GM23338 (cell line): ENCODE measurements at regions not wholly inside any gene's neighbourhood (a gene's known extent, or its start where the extent isn't known, plus 50 kb on each side); places are given as distances from the start of the nearest gene placed in this dataset.
A peak's percentile ranks its signal among the peaks of the same experiment; 100 is the strongest.

Experiments used
- ATAC-seq: fragments of 200-7000 bp; cut with Tn5 transposase; 3 replicates; pipeline ENCODE4 v1.9.1; 2020
- DNase-seq: peaks from one replicate; pipeline ENCODE4 v3.0.0-alpha.2; 2015; ENCODE audit warnings: low spot score
- H2AFZ ChIP-seq: fragments of 200-600 bp; sonication (generic); 2 replicates; pipeline ENCODE4 v1.8.0; 2016; ENCODE audit warnings: antibody characterized with exemption, mild to moderate bottlenecking, moderate library complexity
- H3F3A ChIP-seq: fragments of 200-600 bp; sonication (generic); replicated peaks from 2 replicates; pipeline ENCODE4 v1.8.0; 2017; ENCODE audit warnings: antibody characterized with exemption, mixed run types, low read depth
- H3K27ac ChIP-seq: fragments of 200-600 bp; sonication (generic); 2 replicates; pipeline ENCODE4 v1.6.1; 2016; ENCODE audit warnings: low read depth
- H3K27me3 ChIP-seq: fragments of 200-600 bp; sonication (generic); 2 replicates; pipeline ENCODE4 v1.8.0; 2016; ENCODE audit warnings: mild to moderate bottlenecking, mixed run types, moderate library complexity; ENCODE audit not compliant: insufficient read depth
- H3K36me3 ChIP-seq: fragments of 200-600 bp; sonication (generic); 2 replicates; pipeline ENCODE4 v1.8.0; 2016; ENCODE audit warnings: mild to moderate bottlenecking; ENCODE audit not compliant: insufficient read depth
- H3K4me1 ChIP-seq: fragments of 200-600 bp; sonication (generic); 2 replicates; pipeline ENCODE4 v1.8.0; 2016; ENCODE audit warnings: mild to moderate bottlenecking, moderate library complexity; ENCODE audit not compliant: insufficient read depth
- H3K4me2 ChIP-seq: fragments of 200-600 bp; sonication (generic); 2 replicates; pipeline ENCODE4 v1.7.1; 2017; ENCODE audit warnings: mixed run types
- H3K4me3 ChIP-seq: fragments of 200-600 bp; sonication (generic); 2 replicates; pipeline ENCODE4 v1.6.1; 2016; ENCODE audit warnings: mixed run types
- H3K79me2 ChIP-seq: fragments of 200-600 bp; sonication (generic); replicated peaks from 2 replicates; pipeline ENCODE4 v1.8.0; 2017; ENCODE audit warnings: mild to moderate bottlenecking; ENCODE audit not compliant: insufficient read depth
- H3K9me2 ChIP-seq: fragments of 200-600 bp; sonication (generic); 2 replicates; pipeline ENCODE4 v1.8.0; 2017; ENCODE audit not compliant: insufficient read depth
- H4K20me1 ChIP-seq: fragments of 200-600 bp; sonication (generic); replicated peaks from 2 replicates; pipeline ENCODE4 v1.8.0; 2017; ENCODE audit warnings: mild to moderate bottlenecking; ENCODE audit not compliant: insufficient read depth
- H3K27ac Mint-ChIP-seq: 2 replicates; pipeline ENCODE4 v1.8.0; 2020; ENCODE audit warnings: inconsistent platforms, mild to moderate bottlenecking, moderate library complexity, mixed read lengths
- H3K27me3 Mint-ChIP-seq: 3 replicates; pipeline ENCODE4 v1.8.0; 2022; ENCODE audit warnings: low read depth, mild to moderate bottlenecking, moderate library complexity, mixed read lengths, inconsistent platforms; ENCODE audit not compliant: insufficient read depth, poor library complexity
- H3K36me3 Mint-ChIP-seq: 3 replicates; pipeline ENCODE4 v1.8.0; 2021; ENCODE audit warnings: low read depth, mild to moderate bottlenecking, inconsistent platforms, moderate library complexity, mixed read lengths
- H3K4me1 Mint-ChIP-seq: 3 replicates; pipeline ENCODE4 v1.8.0; 2020; ENCODE audit warnings: mild to moderate bottlenecking, inconsistent platforms, mixed read lengths
- H3K4me3 Mint-ChIP-seq: 3 replicates; pipeline ENCODE4 v1.8.0; 2021; ENCODE audit warnings: moderate library complexity, mild to moderate bottlenecking, inconsistent platforms, mixed read lengths
- H3K9me3 Mint-ChIP-seq: 3 replicates; pipeline ENCODE4 v1.8.0; 2020; ENCODE audit warnings: moderate library complexity, mild to moderate bottlenecking, inconsistent platforms, mixed read lengths
- NANOG ChIP-seq: IDR thresholded peaks from 2 replicates; pipeline ENCODE4 v1.6.1; 2016; ENCODE audit warnings: antibody characterized with exemption, borderline replicate concordance
- POLR2AphosphoS5 ChIP-seq: IDR thresholded peaks from 2 replicates; pipeline ENCODE4 v1.6.1; 2016; ENCODE audit warnings: antibody characterized with exemption, low read depth
- STAT1 ChIP-seq: IDR thresholded peaks from one replicate; pipeline ENCODE4 v1.6.1; 2016; ENCODE audit warnings: antibody characterized with exemption; ENCODE audit not compliant: unreplicated experiment
- TF ChIP-seq, protein P1 (sequence below), 2 experiments: fragments of 200-600 bp in 1 of 2; sonication (generic) in 1 of 2; conservative IDR thresholded peaks; 2 replicates each; pipeline versions ENCODE4 v1.5.1 to v1.6.1; 2016 to 2017; ENCODE audit warnings: antibody characterized with exemption in 2 of 2, low read depth in 2 of 2, mild to moderate bottlenecking in 2 of 2, moderate library complexity in 1 of 2
- TF ChIP-seq, protein P2 (sequence below): IDR thresholded peaks from one replicate; pipeline ENCODE4 v1.6.1; 2018; ENCODE audit warnings: antibody characterized with exemption; ENCODE audit not compliant: unreplicated experiment
- TF ChIP-seq, protein P3 (sequence below): IDR thresholded peaks from 2 replicates; pipeline ENCODE4 v1.6.1; 2016; ENCODE audit warnings: antibody characterized with exemption
- TF ChIP-seq, protein P4 (sequence below): fragments of 250-450 bp; sonication (Bioruptor Pico); IDR thresholded peaks from 2 replicates; pipeline ENCODE4 v1.5.0; 2020; ENCODE audit warnings: mild to moderate bottlenecking, moderate library complexity

DNA sequence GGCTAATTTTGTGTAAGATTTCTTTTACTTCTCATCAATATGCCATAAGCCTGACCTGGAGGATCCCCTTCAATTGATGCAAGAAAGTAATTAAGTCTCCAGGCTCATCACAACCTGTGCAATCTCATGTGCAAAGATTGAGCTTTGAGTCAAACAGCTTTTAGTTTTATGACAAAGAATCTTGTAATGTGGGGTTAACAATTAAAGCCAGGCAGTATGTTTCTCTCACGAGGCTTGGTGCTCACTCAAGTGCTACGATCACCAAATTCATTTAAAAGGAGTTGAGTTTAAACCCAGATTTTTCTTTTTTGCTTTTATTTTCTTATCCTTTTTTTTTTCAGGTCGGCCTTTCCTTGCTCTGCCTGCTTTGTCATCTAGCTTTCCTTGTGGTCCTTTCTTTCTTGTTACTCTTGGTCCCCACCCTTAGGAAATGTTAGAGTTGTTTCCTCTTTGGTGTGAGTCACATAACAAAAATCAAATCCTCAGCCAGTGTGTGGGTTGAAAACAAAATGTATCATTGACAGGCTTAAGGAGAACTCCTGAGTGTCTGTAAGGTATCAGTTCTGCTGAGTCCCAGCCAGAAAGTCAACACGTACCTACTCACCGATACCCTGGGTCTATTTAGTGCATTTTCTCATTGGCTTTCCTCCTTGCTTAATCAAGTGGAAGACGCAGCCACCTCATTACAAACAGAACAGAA, 1037.2 kb downstream of the ADGRL2 start:
- no peak overlapping the region for H3K4me3 ChIP-seq
- H3K79me2 ChIP-seq, result peaks cover 9% of the 10 kb centered on the region; the same call in 1 of the 2 replicates
- H3K4me2 ChIP-seq, result no peak overlapping the region
- H3K4me1 ChIP-seq, result peaks cover 33% of the 10 kb centered on the region
- Mint-ChIP-seq H3K4me1 (peaks cover 59% of the 10 kb centered on the region), H3K4me3 (no peak overlapping the region), H3K27ac (peak overlapping the region; percentile 75), H3K36me3 (peaks cover 5% of the 10 kb centered on the region; the same call in 2 of the 3 replicates), H3K27me3 (no peaks in the 10 kb centered on the region), H3K9me3 (no peaks in the 10 kb centered on the region)
- TF ChIP-seq, protein P1, sequence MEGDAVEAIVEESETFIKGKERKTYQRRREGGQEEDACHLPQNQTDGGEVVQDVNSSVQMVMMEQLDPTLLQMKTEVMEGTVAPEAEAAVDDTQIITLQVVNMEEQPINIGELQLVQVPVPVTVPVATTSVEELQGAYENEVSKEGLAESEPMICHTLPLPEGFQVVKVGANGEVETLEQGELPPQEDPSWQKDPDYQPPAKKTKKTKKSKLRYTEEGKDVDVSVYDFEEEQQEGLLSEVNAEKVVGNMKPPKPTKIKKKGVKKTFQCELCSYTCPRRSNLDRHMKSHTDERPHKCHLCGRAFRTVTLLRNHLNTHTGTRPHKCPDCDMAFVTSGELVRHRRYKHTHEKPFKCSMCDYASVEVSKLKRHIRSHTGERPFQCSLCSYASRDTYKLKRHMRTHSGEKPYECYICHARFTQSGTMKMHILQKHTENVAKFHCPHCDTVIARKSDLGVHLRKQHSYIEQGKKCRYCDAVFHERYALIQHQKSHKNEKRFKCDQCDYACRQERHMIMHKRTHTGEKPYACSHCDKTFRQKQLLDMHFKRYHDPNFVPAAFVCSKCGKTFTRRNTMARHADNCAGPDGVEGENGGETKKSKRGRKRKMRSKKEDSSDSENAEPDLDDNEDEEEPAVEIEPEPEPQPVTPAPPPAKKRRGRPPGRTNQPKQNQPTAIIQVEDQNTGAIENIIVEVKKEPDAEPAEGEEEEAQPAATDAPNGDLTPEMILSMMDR (conservative IDR thresholded peaks at IDR 0.05; ENCODE audit: low read depth in 2 of 2), result no peak
- TF ChIP-seq, protein P2, sequence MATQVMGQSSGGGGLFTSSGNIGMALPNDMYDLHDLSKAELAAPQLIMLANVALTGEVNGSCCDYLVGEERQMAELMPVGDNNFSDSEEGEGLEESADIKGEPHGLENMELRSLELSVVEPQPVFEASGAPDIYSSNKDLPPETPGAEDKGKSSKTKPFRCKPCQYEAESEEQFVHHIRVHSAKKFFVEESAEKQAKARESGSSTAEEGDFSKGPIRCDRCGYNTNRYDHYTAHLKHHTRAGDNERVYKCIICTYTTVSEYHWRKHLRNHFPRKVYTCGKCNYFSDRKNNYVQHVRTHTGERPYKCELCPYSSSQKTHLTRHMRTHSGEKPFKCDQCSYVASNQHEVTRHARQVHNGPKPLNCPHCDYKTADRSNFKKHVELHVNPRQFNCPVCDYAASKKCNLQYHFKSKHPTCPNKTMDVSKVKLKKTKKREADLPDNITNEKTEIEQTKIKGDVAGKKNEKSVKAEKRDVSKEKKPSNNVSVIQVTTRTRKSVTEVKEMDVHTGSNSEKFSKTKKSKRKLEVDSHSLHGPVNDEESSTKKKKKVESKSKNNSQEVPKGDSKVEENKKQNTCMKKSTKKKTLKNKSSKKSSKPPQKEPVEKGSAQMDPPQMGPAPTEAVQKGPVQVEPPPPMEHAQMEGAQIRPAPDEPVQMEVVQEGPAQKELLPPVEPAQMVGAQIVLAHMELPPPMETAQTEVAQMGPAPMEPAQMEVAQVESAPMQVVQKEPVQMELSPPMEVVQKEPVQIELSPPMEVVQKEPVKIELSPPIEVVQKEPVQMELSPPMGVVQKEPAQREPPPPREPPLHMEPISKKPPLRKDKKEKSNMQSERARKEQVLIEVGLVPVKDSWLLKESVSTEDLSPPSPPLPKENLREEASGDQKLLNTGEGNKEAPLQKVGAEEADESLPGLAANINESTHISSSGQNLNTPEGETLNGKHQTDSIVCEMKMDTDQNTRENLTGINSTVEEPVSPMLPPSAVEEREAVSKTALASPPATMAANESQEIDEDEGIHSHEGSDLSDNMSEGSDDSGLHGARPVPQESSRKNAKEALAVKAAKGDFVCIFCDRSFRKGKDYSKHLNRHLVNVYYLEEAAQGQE, result no peak
- TF ChIP-seq POLR2AphosphoS5, result no peak
- TF ChIP-seq, protein P3, sequence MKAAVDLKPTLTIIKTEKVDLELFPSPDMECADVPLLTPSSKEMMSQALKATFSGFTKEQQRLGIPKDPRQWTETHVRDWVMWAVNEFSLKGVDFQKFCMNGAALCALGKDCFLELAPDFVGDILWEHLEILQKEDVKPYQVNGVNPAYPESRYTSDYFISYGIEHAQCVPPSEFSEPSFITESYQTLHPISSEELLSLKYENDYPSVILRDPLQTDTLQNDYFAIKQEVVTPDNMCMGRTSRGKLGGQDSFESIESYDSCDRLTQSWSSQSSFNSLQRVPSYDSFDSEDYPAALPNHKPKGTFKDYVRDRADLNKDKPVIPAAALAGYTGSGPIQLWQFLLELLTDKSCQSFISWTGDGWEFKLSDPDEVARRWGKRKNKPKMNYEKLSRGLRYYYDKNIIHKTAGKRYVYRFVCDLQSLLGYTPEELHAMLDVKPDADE, result no peak
- no peak for TF ChIP-seq STAT1
- no peaks in the 10 kb centered on the region for H3K36me3 ChIP-seq
- no peaks in the 10 kb centered on the region for H3K27me3 ChIP-seq
- H3F3A ChIP-seq, result no peaks in the 10 kb centered on the region
- H3K27ac ChIP-seq, result no peak overlapping the region
- ATAC-seq (peak; percentile 57), DNase-seq (no peak)
- no peaks in the 10 kb centered on the region for H4K20me1 ChIP-seq
- no peaks in the 10 kb centered on the region for H3K9me2 ChIP-seq
- no peak overlapping the region for H2AFZ ChIP-seq

DNA sequence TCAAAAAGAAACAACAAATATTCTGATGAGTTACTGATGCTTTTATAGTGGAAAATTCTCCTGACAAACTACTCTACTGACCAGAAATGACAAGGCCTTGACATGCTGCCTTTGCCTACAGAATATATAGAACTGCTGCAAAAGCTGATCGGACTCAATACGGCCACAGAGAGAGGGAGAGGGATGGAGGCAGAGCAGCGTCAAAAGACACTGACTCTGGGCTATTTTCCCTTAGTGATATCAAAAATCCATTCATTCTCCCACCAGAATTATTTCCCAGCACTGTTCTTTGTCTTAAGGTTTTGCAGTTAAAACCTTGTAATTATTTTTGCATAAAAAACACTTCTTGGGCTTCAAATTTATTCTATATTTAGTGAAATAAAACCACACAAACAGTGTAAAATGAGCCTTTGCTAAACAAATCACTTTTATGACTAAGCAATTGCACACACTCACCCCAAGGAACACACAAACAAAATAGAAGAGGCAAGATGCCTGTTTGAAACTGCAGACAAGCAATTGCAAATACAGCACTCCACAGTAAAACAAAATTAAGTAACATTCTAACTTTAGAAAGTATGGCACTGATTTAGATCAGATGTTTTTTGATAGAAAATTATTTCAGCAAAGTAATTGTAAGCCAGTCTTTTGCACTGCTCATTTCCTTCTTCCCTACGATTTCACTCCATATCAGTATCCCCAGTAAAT, 1036.4 kb downstream of the ADGRL2 start:
- Histone ChIP-seq H3K4me3 (no peak overlapping the region), H3K79me2 (peaks cover 6% of the 10 kb centered on the region; the same call in 1 of the 2 replicates), H3K27me3 (no peaks in the 10 kb centered on the region), H3K9me2 (no peaks in the 10 kb centered on the region), H3K4me1 (peaks cover 33% of the 10 kb centered on the region), H3K4me2 (no peak overlapping the region), H3K27ac (no peak overlapping the region), H3K36me3 (no peaks in the 10 kb centered on the region), H4K20me1 (no peaks in the 10 kb centered on the region), H3F3A (no peaks in the 10 kb centered on the region), H2AFZ (peak overlapping the region; percentile 24; the same call in 1 of the 2 replicates)
- Mint-ChIP-seq H3K27me3 (no peaks in the 10 kb centered on the region), H3K4me1 (peaks cover 59% of the 10 kb centered on the region), H3K36me3 (peaks cover 5% of the 10 kb centered on the region; the same call in 2 of the 3 replicates), H3K9me3 (no peaks in the 10 kb centered on the region), H3K27ac (peak overlapping the region; percentile 66), H3K4me3 (no peak overlapping the region)
- no peak for ATAC-seq
- DNase-seq, result no peak
- TF ChIP-seq, protein P4, sequence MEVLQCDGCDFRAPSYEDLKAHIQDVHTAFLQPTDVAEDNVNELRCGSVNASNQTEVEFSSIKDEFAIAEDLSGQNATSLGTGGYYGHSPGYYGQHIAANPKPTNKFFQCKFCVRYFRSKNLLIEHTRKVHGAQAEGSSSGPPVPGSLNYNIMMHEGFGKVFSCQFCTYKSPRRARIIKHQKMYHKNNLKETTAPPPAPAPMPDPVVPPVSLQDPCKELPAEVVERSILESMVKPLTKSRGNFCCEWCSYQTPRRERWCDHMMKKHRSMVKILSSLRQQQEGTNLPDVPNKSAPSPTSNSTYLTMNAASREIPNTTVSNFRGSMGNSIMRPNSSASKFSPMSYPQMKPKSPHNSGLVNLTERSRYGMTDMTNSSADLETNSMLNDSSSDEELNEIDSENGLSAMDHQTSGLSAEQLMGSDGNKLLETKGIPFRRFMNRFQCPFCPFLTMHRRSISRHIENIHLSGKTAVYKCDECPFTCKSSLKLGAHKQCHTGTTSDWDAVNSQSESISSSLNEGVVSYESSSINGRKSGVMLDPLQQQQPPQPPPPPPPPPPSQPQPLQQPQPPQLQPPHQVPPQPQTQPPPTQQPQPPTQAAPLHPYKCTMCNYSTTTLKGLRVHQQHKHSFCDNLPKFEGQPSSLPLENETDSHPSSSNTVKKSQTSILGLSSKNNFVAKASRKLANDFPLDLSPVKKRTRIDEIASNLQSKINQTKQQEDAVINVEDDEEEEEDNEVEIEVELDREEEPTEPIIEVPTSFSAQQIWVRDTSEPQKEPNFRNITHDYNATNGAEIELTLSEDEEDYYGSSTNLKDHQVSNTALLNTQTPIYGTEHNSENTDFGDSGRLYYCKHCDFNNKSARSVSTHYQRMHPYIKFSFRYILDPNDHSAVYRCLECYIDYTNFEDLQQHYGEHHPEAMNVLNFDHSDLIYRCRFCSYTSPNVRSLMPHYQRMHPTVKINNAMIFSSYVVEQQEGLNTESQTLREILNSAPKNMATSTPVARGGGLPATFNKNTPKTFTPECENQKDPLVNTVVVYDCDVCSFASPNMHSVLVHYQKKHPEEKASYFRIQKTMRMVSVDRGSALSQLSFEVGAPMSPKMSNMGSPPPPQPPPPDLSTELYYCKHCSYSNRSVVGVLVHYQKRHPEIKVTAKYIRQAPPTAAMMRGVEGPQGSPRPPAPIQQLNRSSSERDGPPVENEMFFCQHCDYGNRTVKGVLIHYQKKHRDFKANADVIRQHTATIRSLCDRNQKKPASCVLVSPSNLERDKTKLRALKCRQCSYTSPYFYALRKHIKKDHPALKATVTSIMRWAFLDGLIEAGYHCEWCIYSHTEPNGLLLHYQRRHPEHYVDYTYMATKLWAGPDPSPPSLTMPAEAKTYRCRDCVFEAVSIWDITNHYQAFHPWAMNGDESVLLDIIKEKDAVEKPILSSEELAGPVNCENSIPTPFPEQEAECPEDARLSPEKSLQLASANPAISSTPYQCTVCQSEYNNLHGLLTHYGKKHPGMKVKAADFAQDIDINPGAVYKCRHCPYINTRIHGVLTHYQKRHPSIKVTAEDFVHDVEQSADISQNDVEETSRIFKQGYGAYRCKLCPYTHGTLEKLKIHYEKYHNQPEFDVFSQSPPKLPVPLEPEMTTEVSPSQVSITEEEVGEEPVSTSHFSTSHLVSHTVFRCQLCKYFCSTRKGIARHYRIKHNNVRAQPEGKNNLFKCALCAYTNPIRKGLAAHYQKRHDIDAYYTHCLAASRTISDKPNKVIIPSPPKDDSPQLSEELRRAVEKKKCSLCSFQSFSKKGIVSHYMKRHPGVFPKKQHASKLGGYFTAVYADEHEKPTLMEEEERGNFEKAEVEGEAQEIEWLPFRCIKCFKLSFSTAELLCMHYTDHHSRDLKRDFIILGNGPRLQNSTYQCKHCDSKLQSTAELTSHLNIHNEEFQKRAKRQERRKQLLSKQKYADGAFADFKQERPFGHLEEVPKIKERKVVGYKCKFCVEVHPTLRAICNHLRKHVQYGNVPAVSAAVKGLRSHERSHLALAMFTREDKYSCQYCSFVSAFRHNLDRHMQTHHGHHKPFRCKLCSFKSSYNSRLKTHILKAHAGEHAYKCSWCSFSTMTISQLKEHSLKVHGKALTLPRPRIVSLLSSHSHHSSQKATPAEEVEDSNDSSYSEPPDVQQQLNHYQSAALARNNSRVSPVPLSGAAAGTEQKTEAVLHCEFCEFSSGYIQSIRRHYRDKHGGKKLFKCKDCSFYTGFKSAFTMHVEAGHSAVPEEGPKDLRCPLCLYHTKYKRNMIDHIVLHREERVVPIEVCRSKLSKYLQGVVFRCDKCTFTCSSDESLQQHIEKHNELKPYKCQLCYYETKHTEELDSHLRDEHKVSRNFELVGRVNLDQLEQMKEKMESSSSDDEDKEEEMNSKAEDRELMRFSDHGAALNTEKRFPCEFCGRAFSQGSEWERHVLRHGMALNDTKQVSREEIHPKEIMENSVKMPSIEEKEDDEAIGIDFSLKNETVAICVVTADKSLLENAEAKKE, result no peak
- no peak for TF ChIP-seq NANOG
